Small intestine (tissue), 7 donors: ENCODE measurements at regions not wholly inside any gene's neighbourhood (a gene's known extent, or its start where the extent isn't known, plus 50 kb on each side); places are given as distances from the start of the nearest gene placed in this dataset.

Experiments
- DNase-seq, 2 donors: peaks; one replicate each; pipeline versions ENCODE4 v3.0.0 to v3.0.0-alpha.2; 2013
- FAIRE-seq: peaks from 2 replicates; lab custom pipeline; 2012; peaks lifted over from hg19 to GRCh38; lab: Jason Lieb, UNC
- H3K27ac ChIP-seq, 3 donors: one replicate each; pipeline ENCODE4 v1.5.1; 2013; ENCODE audit warnings: low read length in 2 of 3, mild to moderate bottlenecking in 2 of 3, control low read depth in 1 of 3, inconsistent platforms in 1 of 3, low read depth in 1 of 3, moderate library complexity in 1 of 3
- H3K27me3 ChIP-seq, 3 donors: one replicate each; pipeline ENCODE4 v1.6.1; 2013; ENCODE audit warnings: low read length in 3 of 3, inconsistent platforms in 1 of 3; ENCODE audit not compliant: control insufficient read depth in 3 of 3, insufficient read depth in 3 of 3
- H3K36me3 ChIP-seq, 3 donors: one replicate each; pipeline ENCODE4 v1.6.1; 2013; ENCODE audit warnings: low read length in 3 of 3, inconsistent platforms in 1 of 3, low read depth in 1 of 3, mild to moderate bottlenecking in 1 of 3, moderate library complexity in 1 of 3; ENCODE audit not compliant: control insufficient read depth in 3 of 3, insufficient read depth in 2 of 3
- H3K4me1 ChIP-seq, 3 donors: one replicate each; pipeline ENCODE4 v1.6.1; 2013; ENCODE audit warnings: low read length in 2 of 3, inconsistent platforms in 1 of 3, low read depth in 1 of 3, mild to moderate bottlenecking in 1 of 3, moderate library complexity in 1 of 3; ENCODE audit not compliant: control insufficient read depth in 3 of 3, insufficient read depth in 2 of 3
- H3K4me3 ChIP-seq, 3 donors: one replicate each; pipeline ENCODE4 v1.5.1; 2013; ENCODE audit warnings: low read length in 3 of 3, control low read depth in 1 of 3, inconsistent platforms in 1 of 3, low read depth in 1 of 3, mild to moderate bottlenecking in 1 of 3, moderate library complexity in 1 of 3
- H3K9me3 ChIP-seq, 2 donors: one replicate each; pipeline ENCODE4 v1.6.1; 2013; ENCODE audit warnings: low read depth in 1 of 2, low read length in 1 of 2; ENCODE audit not compliant: control insufficient read depth in 2 of 2, insufficient read depth in 1 of 2
- WGBS, 3 donors: extraction: QIAGEN DNeasy Blood & Tissue Kit; methylation state at CpG; one replicate each; pipeline ENCODE4 v1.1.7; 2013; 5-methylcytosine and 5-hydroxymethylcytosine counted together
- donor health status: healthy with polysubstance abuse.
- donor health status: control.
- donor health status: control.
- donor health status: Bipolar disorder and iron deficiency.
- donor health status: healthy.

DNA sequence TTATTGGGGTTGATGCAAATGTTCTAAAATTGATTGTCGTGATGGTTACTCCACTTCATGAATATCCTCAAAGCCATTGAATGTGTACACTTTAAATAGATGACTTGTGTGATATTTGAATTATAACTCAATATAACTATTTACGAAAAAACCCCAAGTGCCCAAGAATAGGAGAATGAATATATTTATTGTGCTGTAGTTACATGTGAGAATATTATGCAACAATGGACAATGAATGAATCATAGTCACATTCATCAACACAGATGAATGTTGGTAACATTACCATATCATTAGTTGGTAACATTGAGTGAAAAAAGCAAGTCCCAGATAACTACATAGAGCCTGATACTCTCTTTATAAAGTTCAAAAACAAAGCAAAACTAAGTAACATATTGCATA lies 127.8 kb upstream of the UBL3 start:
- H3K36me3 ChIP-seq: no peaks in the 10 kb centered on the region
- no peak overlapping the region for H3K4me3 ChIP-seq
- H3K9me3 ChIP-seq: peaks cover 0 to 7% of the 10 kb centered on the region in 2 donors
- no peak for DNase-seq
- no peaks in the 10 kb centered on the region for H3K4me1 ChIP-seq
- no peaks in the 10 kb centered on the region for H3K27me3 ChIP-seq
- H3K27ac ChIP-seq: no peak overlapping the region
- 93 to 98% (median 94%) methylated on average over 2 of the region's 2 CpGs for WGBS, 3 donors
- no peak for FAIRE-seq

GRCh38 chr13:29977476-29978120 lies 127.2 kb upstream of the UBL3 start:
- no peaks in the 10 kb centered on the region for H3K4me1 ChIP-seq
- H3K9me3 ChIP-seq: peaks cover 0 to 7% of the 10 kb centered on the region in 2 donors
- DNase-seq (no peak), FAIRE-seq (no peak)
- H3K27me3 ChIP-seq: no peaks in the 10 kb centered on the region
- H3K4me3 ChIP-seq: no peak overlapping the region
- H3K27ac ChIP-seq: no peak overlapping the region
- no peaks in the 10 kb centered on the region for H3K36me3 ChIP-seq
- WGBS, 3 donors: 59 to 77% (median 75%) methylated on average over 6 of the region's 6 CpGs

DNA sequence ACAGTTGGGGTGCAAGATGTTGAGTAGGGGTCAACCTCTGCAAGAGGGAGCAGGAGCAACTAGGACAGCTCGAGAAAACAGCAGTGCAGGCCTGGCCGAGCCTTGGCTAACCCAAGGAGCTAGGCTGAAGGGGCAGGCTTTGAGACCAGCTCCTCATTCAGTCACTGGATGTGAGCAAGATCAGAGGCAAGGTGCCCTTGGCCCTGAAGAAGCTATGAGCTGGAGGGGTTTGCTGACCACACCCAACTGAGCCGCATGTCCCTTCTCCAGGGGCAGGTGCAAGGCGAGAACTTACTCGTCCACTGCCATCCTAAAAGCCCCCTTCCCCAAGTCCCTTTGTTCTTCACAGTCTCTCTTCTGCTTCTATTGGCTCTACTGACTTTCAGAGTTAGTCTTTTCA lies 126.1 kb upstream of the UBL3 start:
- Histone ChIP-seq H3K9me3 (peaks cover 0 to 6% of the 10 kb centered on the region in 2 donors), H3K4me3 (no peak overlapping the region), H3K27me3 (no peaks in the 10 kb centered on the region), H3K27ac (no peak overlapping the region), H3K36me3 (no peaks in the 10 kb centered on the region), H3K4me1 (no peaks in the 10 kb centered on the region)
- WGBS, 3 donors: 91 to 94% (median 93%) methylated on average over 5 of the region's 5 CpGs
- DNase-seq: no peak
- no peak for FAIRE-seq

GRCh38 chr13:29975283-29975682 lies 124.9 kb upstream of the UBL3 start:
- 95 to 96% (median 95%) methylated on average over 1 of the region's 1 CpG for WGBS, 3 donors
- DNase-seq: no peak
- no peaks in the 10 kb centered on the region for H3K9me3 ChIP-seq
- no peak overlapping the region for H3K4me3 ChIP-seq
- no peak for FAIRE-seq
- no peaks in the 10 kb centered on the region for H3K4me1 ChIP-seq
- no peaks in the 10 kb centered on the region for H3K36me3 ChIP-seq
- H3K27ac ChIP-seq: no peak overlapping the region
- no peaks in the 10 kb centered on the region for H3K27me3 ChIP-seq

- WGBS, 3 donors: 95 to 97% (median 95%) methylated on average over 5 of the region's 5 CpGs
Measured at GRCh38 chr13:29969286-29969685, 118.9 kb upstream of the UBL3 start.

DNA sequence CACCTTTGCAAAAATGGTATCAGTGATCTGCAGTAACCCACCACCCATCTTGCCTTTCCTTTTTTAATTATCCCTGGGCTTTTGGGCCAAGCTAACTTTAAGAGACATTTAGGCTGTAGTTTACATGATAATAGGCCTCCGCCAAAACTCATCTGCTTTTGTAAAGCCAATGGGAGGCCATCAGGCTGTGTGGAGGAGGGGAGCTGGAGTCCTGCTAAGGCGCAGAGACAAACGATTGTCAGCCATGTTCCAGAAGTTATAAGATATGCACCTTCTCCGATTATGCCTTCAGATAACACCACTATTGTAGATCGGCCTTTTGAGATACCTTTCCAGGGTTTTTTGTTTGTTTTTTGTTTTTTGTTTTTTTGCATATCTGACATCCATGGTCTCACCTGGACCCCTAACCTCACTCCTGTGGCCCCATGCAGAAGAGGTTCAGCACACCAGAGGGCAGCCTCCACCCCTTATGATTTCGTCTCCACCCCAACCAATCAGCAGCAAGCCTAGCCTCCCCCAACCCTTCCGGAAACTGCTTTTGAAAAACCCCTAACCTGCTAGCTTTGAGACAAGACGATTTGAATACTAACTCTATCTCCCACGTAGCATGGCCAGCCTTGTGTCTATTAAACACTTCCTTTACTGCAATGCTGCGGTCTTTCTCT lies 113.9 kb upstream of the UBL3 start:
- Histone ChIP-seq H3K4me3 (no peak overlapping the region), H3K27ac (no peak overlapping the region), H3K27me3 (no peaks in the 10 kb centered on the region), H3K9me3 (no peaks in the 10 kb centered on the region), H3K4me1 (no peaks in the 10 kb centered on the region), H3K36me3 (no peaks in the 10 kb centered on the region)
- FAIRE-seq: no peak
- no peak for DNase-seq
- 87 to 95% (median 91%) methylated on average over 10 of the region's 10 CpGs for WGBS, 3 donors

More at GRCh38 chr13:29969286-29969685, 118.9 kb upstream of the UBL3 start:
- FAIRE-seq (no peak), DNase-seq (no peak)
- Histone ChIP-seq H3K9me3 (no peaks in the 10 kb centered on the region), H3K36me3 (no peaks in the 10 kb centered on the region), H3K4me3 (no peak overlapping the region), H3K4me1 (no peaks in the 10 kb centered on the region), H3K27me3 (no peaks in the 10 kb centered on the region), H3K27ac (no peak overlapping the region)

DNA sequence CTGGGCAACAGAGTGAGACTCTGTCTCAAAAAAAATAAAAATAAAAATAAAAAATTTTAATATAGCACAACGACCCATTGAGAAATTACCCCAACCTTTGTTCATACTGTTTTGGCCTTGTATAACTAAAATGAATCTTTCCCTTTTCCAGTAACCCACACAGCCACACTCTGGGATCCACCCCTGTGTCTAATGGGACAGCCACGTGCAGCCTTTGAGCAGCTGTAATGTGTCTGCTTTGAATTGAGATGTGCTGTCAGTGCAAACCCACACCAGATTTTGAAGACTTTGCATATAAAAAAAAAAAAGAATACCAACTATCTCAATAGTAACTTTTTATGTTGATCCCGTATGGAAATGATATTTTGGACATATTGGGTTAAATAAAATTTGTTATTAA lies 112.7 kb upstream of the UBL3 start:
- Histone ChIP-seq H3K27me3 (no peaks in the 10 kb centered on the region), H3K27ac (no peak overlapping the region), H3K9me3 (no peaks in the 10 kb centered on the region), H3K4me1 (no peaks in the 10 kb centered on the region), H3K4me3 (no peak overlapping the region), H3K36me3 (no peaks in the 10 kb centered on the region)
- no peak for FAIRE-seq
- DNase-seq: no peak
- 65 to 73% (median 71%) methylated on average over 3 of the region's 3 CpGs for WGBS, 3 donors

DNA sequence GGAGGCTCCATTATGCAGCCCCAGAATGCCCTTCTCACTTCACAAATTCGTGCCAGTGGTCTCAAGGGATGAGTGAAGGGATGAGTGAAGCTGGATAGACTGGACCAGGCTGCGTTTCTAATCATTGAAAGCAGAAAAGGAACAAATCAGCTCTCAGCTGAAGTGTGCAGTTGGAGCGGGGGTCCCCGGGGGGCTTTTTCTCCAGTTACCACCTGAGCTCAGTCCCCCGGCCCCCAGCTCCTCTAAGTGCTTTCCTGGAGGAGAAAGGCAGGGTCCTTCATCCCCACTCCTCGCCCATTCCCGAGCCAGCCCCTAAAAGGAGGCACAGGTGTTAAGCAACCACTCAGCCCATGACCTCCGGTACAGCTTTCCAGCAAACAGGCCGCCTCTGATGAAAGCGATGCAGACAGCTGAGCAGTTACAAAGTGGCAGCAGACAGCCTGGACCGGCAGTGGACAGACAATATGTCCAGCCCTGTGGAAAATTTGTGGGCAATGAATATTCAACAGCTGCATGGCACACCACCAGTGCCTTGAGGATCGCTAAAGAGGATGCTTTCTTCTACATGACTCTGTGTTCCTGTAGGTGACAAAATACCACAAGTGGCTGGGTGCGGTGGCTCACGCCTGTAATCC lies 110.7 kb upstream of the UBL3 start:
- Histone ChIP-seq H3K27ac (no peak overlapping the region), H3K27me3 (no peaks in the 10 kb centered on the region), H3K4me3 (no peak overlapping the region), H3K9me3 (no peaks in the 10 kb centered on the region), H3K36me3 (no peaks in the 10 kb centered on the region), H3K4me1 (no peaks in the 10 kb centered on the region)
- DNase-seq (no peak), FAIRE-seq (no peak)
- WGBS, 3 donors: 84 to 91% (median 87%) methylated on average over 14 of the region's 14 CpGs
